Mesenteric fat pad (tissue), 1 donor: ENCODE measurements at regions not wholly inside any gene's neighbourhood (a gene's known extent, or its start where the extent isn't known, plus 50 kb on each side); places are given as distances from the start of the nearest gene placed in this dataset.

Experiments used
- DNase-seq: peaks from one replicate; pipeline ENCODE4 v3.0.0-alpha.2; 2020; ENCODE audit warnings: low spot score
- donor health status: DM: yes; HTN: yes; CAD: no.

- no peak for DNase-seq
Observed at GRCh38 chr2:7911196-7911595, 770.7 kb upstream of the ID2 start.

- DNase-seq, result no peak
Observed at GRCh38 chr2:7913974-7914373, 767.9 kb upstream of the ID2 start.

DNA sequence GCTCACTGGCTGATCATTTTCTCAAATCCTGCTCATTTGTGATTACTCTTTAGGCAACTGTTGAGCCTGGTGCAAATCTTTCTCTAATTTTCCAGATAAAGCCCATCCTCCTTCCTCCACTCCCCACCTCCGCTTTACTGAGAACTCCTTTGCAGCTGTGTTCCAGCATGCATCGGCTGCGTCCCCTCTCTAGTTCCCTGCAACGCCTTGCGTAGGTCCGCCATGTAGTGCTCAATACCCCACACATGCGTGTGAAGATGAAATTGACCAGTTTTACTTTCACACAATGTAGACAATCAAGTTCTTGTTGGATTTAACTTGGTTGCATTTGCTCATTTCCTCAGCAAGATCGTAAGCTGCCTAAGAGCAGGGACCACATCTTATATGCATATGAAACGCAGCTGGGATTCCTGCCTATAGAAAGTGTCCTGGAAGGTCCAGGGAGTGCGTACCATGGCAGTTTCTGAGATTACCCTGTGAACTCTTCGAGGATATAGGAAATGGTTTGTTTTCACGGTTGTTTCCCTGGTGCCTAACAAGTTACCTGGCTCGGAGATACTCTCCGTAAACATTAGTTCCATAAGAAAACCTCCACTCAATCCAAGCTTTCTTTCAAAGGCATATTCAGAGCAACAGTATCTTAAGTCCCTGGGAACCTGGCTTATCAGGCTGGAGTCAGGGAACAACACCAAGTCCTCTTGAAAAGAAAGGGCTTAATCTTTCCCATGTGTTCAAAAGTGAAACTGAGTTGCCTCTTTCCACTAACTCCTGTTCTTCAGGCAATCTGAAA lies 766.4 kb upstream of the ID2 start:
- no peak for DNase-seq

DNA sequence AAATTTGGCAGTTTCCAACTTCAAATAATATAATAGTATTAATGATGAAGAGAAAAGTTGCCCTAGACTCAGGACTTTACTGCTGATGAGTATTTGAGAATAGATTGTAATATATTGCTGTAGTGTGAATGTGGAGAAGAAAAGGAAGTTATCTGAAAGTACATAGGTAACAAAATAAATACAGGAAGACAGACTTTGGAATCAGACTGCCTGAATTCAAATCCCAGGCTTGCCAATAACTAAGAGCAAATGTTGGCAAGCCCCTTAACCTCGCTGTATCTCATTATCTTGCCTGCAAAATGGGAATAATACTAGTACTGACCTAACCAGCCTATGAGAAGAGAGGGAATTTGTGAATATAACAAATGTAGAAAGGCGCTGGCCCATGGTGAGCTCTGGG lies 765.2 kb upstream of the ID2 start:
- no peak for DNase-seq

- DNase-seq, result no peak
Observed at GRCh38 chr2:7919510-7919909, 762.3 kb upstream of the ID2 start.

DNA sequence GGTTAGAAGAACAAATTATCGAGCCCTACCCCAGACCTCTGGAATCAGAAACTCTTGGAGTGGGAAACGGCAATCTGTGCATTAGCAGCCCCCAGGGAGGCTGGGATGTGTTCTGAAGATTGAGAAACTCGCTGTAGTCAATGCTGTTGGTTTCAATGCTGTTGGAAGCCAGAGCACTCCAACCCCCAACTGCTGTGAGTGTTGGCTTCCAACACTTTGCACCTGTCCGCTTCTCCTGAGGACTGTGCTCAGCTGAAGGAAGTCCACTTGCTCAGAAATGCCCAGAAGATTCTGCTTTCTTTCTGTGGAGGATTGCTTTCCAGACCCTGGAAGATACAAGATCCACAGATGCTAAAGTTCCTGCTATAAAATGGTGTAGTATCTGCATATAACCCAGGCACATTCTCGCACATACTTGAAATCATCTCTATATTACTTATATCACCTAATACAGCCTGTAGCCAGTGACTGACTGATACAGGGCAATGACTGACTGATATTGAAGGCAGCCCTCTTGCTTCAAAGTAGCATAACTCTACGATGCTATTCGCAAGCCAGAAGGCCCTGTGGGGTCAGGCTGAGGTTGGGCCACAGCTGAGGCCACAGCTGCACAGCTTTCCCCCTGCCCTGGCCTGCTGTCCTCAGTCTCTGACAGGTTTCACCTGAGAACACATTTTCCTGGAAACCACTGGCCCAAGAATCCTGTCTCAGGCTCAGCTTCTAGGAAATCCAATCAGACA lies 757.7 kb upstream of the ID2 start:
- DNase-seq, result no peak

DNA sequence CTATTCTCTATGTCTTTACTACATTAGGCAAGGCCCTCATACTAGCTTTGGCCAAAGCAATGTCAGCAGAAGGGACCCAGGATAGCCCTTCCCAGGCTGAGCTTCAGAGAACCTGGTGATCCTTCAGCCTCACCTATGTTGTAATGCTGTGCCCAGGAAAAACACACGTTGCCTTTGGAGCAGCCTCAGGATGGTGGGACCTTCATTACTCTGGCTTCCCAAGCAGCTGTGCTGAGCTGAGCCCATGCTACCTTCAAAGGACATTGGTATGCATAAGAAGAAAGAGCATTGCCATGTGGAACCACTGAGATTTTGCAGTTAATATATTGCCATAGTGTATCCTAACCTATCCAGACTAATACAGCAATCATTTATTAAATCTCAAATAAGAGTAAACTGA lies 756.4 kb upstream of the ID2 start:
- no peak for DNase-seq

DNA sequence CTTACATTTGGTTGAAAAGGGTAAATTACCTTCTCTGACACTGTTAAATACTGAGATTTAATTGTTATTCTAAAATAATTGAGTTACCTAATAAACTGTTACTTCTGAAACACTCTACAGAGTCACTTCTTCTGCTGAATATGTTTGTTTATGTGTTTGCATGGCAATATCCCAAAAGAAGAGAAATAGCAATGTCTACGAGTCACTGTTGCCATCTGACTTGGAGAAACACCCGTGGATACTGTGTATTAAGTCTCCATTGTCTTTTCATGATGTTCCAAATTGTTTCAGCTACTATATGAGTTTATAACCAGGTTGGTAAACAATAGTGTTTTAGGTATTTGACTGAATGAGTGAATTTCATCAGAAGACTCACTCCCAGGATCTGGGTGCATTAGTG lies 754.2 kb upstream of the ID2 start:
- no peak for DNase-seq

GRCh38 chr2:7929281-7929680 lies 752.6 kb upstream of the ID2 start:
- no peak for DNase-seq

DNA sequence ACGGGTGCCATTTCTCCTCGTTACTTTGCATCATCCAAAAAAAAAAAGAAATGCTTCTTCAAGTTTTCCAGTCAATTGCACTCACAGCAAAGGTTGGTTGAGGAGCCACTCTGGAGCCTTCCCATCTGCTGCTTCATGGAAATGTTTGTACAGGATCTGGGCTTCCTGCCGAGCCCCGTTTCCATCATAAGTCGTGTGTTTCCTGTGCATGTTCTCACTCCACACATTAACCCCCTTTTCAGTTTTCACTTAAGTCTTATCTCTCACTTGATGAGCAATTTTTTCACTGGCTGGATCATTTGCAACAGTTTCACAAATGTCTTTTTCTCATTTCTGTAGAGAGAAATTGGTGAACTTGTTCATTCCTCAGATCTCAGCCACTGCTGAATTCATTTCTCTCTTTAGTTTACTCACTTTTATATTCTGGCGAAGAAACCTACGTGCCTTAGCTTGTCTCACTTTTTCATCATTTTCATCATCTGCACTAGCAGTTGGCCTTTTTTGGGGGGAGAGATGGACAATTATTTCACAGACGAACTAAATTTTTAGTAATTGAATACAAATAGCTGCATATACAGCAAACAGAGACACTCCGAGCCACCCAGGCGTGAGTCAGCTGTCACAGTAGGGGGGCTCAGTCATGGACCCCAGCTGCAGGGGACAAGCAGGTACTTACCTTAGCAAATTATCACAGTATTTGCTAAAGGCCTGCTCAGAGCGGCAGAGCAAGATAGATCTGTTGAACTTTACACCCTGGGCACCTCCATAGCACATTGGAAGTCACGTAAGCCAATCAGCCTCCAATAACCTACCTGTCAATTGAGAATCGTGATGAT lies 750.8 kb upstream of the ID2 start:
- DNase-seq, result no peak

DNA sequence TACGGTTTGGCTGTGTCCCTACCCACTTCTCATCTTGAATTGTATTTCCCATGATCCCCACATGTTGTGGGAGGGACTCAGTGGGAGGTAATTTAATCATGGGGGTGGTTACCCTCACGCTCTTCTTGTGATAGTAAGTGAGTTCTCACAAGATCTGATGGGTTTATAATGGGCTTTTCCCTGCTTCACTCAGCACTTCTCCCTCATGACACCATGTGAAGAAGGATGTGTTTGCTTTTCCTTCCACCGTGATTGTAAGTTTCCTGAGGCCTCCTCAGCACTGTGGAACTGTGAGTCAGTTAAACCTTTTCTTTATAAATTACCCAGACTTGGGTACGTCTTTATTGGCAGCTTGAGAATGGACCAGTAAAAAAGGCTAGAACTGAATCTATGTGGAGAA lies 750.0 kb upstream of the ID2 start:
- no peak for DNase-seq

GRCh38 chr2:7933672-7934071 lies 748.2 kb upstream of the ID2 start:
- no peak for DNase-seq

DNA sequence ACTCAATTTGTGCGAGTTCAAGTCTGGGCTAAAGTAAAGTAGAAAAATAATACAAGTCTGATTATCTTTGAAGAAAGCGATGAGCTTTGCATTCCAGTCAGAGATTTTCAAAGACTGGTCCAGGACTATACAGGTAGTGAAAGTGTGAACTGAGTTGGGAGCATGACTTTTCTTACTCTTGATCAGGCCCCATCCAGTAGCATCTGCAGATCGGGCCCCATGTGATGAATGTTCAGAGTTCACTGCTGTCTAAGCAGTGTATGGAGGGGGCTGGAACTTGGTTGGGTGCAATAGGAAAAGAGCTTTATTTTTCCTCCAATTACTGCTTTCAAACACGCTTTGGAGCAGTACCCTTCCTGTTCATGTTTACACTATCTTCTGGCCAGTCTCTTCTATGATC lies 747.4 kb upstream of the ID2 start:
- no peak for DNase-seq

GRCh38 chr2:7937082-7937481 lies 744.8 kb upstream of the ID2 start:
- DNase-seq, result no peak

DNA sequence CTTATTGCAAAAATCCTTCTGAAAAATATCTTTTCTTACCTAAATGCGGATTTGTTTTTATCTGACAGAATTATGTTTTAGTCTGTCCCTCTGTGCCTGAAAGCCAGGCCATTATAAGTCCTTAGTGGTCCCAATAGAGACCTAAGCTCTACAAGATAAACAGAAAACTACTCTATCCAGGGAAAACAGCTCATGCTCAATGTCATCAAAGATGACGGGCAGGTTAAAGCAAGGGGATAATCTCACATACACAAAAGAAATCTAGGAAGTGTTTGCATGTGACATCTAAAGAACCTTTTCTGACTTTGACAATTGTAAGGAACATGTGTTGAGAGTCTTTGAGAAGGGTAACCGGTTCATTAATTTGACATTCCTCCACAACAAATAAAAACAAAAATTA lies 741.1 kb upstream of the ID2 start:
- DNase-seq, result no peak

DNA sequence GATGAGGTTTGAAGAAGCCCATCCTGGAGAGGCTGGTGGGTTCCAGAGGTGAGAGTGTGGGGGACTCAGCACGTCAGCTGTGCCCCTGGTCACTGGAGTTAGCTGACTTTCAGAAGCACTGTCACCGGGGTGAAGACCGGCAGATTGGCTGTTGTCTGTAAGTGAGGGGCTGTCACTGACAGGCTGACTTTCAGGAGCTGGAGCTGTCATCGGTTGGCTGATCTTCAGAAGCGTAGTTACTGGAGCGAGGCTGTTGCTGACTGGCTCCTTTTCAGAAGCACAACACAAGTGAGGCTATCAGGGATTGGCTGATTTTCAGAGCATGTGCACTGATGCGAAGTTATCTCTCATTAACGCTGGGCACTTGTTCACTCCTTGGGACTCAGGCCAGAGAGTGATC lies 738.4 kb upstream of the ID2 start:
- no peak for DNase-seq

DNA sequence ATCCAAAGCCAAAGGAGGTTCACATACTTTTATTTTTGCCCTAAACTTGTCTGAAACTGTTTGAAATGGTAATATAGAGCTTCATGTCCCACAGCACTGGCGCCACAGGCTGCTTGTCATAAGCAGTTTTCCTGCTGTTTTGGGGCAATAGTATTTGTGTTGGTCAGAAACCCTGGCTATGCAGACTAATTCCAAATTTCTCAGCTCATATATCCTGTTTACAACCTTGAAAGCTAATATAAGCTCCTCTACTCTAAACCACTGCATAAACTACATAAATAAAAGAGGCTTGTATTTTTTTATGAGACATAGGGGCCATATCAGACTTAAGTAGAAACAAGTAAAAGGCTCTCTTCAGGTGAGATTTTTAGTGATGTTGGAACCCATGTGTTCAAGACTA lies 736.8 kb upstream of the ID2 start:
- no peak for DNase-seq

GRCh38 chr2:7950035-7950612 lies 731.7 kb upstream of the ID2 start:
- no peak for DNase-seq

- no peak for DNase-seq
Observed at GRCh38 chr2:7951001-7951400, 730.9 kb upstream of the ID2 start.

GRCh38 chr2:7951490-7951889 lies 730.4 kb upstream of the ID2 start:
- no peak for DNase-seq

DNA sequence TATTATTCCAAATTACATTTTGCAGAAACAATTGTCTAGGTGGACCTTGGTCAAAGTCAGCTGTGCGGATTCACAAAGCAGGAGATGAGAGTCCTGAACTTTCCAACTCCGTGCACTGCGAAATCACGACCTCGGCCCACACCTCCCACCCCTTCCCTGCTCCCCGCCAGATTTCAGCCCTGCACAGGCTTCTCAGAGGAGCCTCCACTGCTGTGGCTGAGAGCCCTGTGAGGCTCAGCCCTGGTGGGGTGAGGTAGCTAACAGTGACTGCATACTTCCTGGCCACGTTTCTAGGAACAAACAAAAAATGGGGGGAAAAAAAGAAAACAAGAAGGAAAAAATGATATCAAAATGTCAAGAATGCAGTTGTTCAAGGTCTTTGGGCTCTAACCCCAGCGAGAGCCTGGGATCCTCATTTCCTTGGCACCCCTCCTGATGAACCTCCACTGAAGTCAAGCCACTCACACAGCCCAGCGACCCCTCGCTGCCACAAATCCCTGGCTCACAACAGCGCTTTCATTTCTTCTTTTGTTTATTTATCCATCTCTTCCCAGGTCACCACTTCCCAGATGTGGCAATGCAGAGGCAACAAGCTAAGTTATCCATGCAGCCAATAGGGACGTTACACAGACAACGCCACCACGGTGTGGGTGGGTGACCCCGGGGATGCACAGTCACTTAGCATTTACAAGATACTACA lies 729.7 kb upstream of the ID2 start:
- no peak for DNase-seq
